Stimulated activated CD4-positive, alpha-beta T cell treated with anti-CD3 and anti-CD28 coated beads, Interleukin-15, amount 100 ng/mL, for 24 hours (primary cell): ENCODE measurements at regions not wholly inside any gene's neighbourhood (a gene's known extent, or its start where the extent isn't known, plus 50 kb on each side); places are given as distances from the start of the nearest gene placed in this dataset.
"Not testable (repeated sequence)": the region's sequence is repeated elsewhere in the genome, so short reads cannot be mapped to it uniquely, and the experiment has no call there.

Experiments used
- DNase-seq: peaks from one replicate; pipeline ENCODE4 v3.0.0-alpha.2; 2020

GRCh38 chr21:9837946-9838737 is 683.2 kb upstream of the TPTE start:
- no peak for DNase-seq

GRCh38 chr21:9838738-9839642 is 682.4 kb upstream of the TPTE start:
- no peak for DNase-seq

GRCh38 chr21:9844106-9844505 is 677.3 kb upstream of the TPTE start:
- not testable (repeated sequence) for DNase-seq

- DNase-seq, result not testable (repeated sequence)
These were observed 673.9 kb upstream of the TPTE start for GRCh38 chr21:9847511-9847910.

GRCh38 chr21:9851166-9851565 is 670.2 kb upstream of the TPTE start:
- DNase-seq, result not testable (repeated sequence)

GRCh38 chr21:9851695-9852094 is 669.7 kb upstream of the TPTE start:
- DNase-seq, result not testable (repeated sequence)

GRCh38 chr21:9857563-9857962 is 663.8 kb upstream of the TPTE start:
- not testable (repeated sequence) for DNase-seq

GRCh38 chr21:9859865-9860264 is 661.5 kb upstream of the TPTE start:
- not testable (repeated sequence) for DNase-seq

GRCh38 chr21:9862456-9862855 is 658.9 kb upstream of the TPTE start:
- DNase-seq, result not testable (repeated sequence)

GRCh38 chr21:9867815-9868214 is 653.6 kb upstream of the TPTE start:
- DNase-seq, result not testable (repeated sequence)

GRCh38 chr21:9873096-9873495 is 648.3 kb upstream of the TPTE start:
- not testable (repeated sequence) for DNase-seq

- not testable (repeated sequence) for DNase-seq
These were observed 647.2 kb upstream of the TPTE start for GRCh38 chr21:9874136-9874535.

GRCh38 chr21:9881430-9881829 is 640.0 kb upstream of the TPTE start:
- not testable (repeated sequence) for DNase-seq

- DNase-seq, result not testable (repeated sequence)
These were observed 638.3 kb upstream of the TPTE start for GRCh38 chr21:9883047-9883446.

GRCh38 chr21:9883571-9884282 is 637.7 kb upstream of the TPTE start:
- DNase-seq, result not testable (repeated sequence)

GRCh38 chr21:9888500-9888899 is 632.9 kb upstream of the TPTE start:
- not testable (repeated sequence) for DNase-seq

- DNase-seq, result not testable (repeated sequence)
These were observed 617.8 kb upstream of the TPTE start for GRCh38 chr21:9903579-9903978.

- DNase-seq, result not testable (repeated sequence)
These were observed 607.2 kb upstream of the TPTE start for GRCh38 chr21:9914135-9914534.

GRCh38 chr21:9919446-9919845 is 601.9 kb upstream of the TPTE start:
- DNase-seq, result not testable (repeated sequence)

- DNase-seq, result not testable (repeated sequence)
These were observed 577.7 kb upstream of the TPTE start for GRCh38 chr21:9943639-9944038.

- not testable (repeated sequence) for DNase-seq
These were observed 575.3 kb upstream of the TPTE start for GRCh38 chr21:9946057-9946456.

GRCh38 chr21:9949510-9950289 is 571.7 kb upstream of the TPTE start:
- not testable (repeated sequence) for DNase-seq
